Common myeloid progenitor, CD34-positive (primary cell): ENCODE measurements at regions not wholly inside any gene's neighbourhood (a gene's known extent, or its start where the extent isn't known, plus 50 kb on each side); places are given as distances from the start of the nearest gene placed in this dataset.

ENCODE experiments used
- CTCF ChIA-PET: fragments of 350-600 bp; sonication (Branson Sonifier 250); formaldehyde crosslinking; loops from one replicate; lab custom pipeline; 2021; ENCODE audit warnings: antibody characterized with exemption; lab: Charles Lee
- POLR2A ChIA-PET: fragments of 350-600 bp; sonication (Branson Sonifier 250); formaldehyde crosslinking; loops from one replicate; lab custom pipeline; 2021; ENCODE audit warnings: antibody characterized with exemption; lab: Charles Lee
- DNase-seq, 3 donors: peaks; one replicate each; pipeline versions ENCODE4 v3.0.0 to v3.0.0-alpha.2; 2013
- H3K27ac ChIP-seq, 2 experiments: 1 replicate in 1 of 2; 2 replicates in 1 of 2; pipeline ENCODE4 v1.7.0; 2013; ENCODE audit warnings: inconsistent platforms in 2 of 2, low read length in 2 of 2, mild to moderate bottlenecking in 2 of 2, low read depth in 1 of 2, moderate library complexity in 1 of 2; ENCODE audit not compliant: severe bottlenecking in 2 of 2, insufficient read depth in 1 of 2, poor library complexity in 1 of 2
- H3K27me3 ChIP-seq, 5 experiments: replicated peaks in 2 of 5; 1 replicate in 3 of 5; 2 replicates in 2 of 5; pipeline versions ENCODE4 v1.6.1 to v1.7.0; 2013; ENCODE audit warnings: low read length in 4 of 5, mild to moderate bottlenecking in 2 of 5, moderate library complexity in 2 of 5, inconsistent platforms in 1 of 5; ENCODE audit not compliant: insufficient read depth in 5 of 5, control insufficient read depth in 4 of 5
- H3K36me3 ChIP-seq, 4 experiments: 1 replicate in 2 of 4; 2 replicates in 2 of 4; pipeline versions ENCODE4 v1.6.1 to v1.7.0; 2013; ENCODE audit warnings: low read length in 3 of 4, control low read depth in 1 of 4, mild to moderate bottlenecking in 1 of 4; ENCODE audit not compliant: control insufficient read depth in 4 of 4, insufficient read depth in 4 of 4
- H3K4me1 ChIP-seq, 4 experiments: 1 replicate in 3 of 4; 2 replicates in 1 of 4; pipeline versions ENCODE4 v1.6.1 to v1.7.1; 2013; ENCODE audit warnings: low read length in 3 of 4, mild to moderate bottlenecking in 3 of 4, control low read depth in 1 of 4, inconsistent platforms in 1 of 4, moderate library complexity in 1 of 4; ENCODE audit not compliant: control insufficient read depth in 4 of 4, insufficient read depth in 4 of 4; ENCODE audit errors: control extremely low read depth in 1 of 4
- H3K4me3 ChIP-seq, 7 experiments: 1 replicate in 4 of 7; 2 replicates in 3 of 7; pipeline versions ENCODE4 v1.5.1 to v1.7.0; 2013; ENCODE audit warnings: mild to moderate bottlenecking in 7 of 7, low read length in 6 of 7, moderate library complexity in 6 of 7, inconsistent platforms in 2 of 7, low read depth in 2 of 7, control low read depth in 1 of 7; ENCODE audit not compliant: insufficient read depth in 4 of 7, control insufficient read depth in 1 of 7; ENCODE audit errors: extremely low read depth in 1 of 7
- H3K9me3 ChIP-seq, 5 experiments: 1 replicate in 4 of 5; 2 replicates in 1 of 5; pipeline versions ENCODE4 v1.6.1 to v1.7.1; 2013; ENCODE audit warnings: low read length in 4 of 5, mild to moderate bottlenecking in 2 of 5, inconsistent platforms in 1 of 5, low read depth in 1 of 5, moderate library complexity in 1 of 5; ENCODE audit not compliant: control insufficient read depth in 4 of 5, insufficient read depth in 2 of 5; ENCODE audit errors: control extremely low read depth in 1 of 5
- WGBS: methylation state at CpG from one replicate; pipeline ENCODE4 v1.1.5; 2013; ENCODE audit not compliant: insufficient coverage; 5-methylcytosine and 5-hydroxymethylcytosine counted together

DNA sequence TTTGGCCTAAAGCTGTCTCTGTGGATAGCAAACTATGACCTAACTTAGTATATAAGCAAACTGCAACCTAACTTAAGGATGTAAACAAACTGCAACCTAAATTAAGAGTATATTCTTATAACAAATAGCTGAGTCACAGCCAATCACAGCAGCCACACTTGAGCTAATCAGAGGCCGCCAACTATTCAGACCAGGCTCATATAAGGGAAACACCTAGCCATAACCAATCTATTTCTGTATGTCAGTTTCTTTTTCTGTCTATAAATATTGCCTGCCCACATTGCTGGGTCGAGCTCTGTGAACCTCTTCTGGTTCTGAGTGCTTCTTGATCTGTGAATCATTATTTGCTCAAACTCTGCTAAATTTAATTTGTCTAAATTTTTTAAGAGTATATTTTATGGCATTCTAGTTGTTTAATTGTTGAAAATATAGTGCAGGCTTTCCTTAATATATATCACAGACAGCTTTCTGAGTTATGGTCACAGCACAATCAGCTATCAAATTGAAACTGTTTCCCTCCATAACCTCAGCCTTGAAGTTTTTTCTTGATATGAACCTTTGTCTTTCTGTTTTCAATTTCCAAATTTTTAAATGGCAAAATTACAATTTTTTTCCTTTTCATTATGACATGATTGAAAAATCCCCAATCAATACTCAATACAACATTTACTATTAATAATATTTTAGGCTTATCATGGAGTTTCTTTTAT lies 327.1 kb upstream of the NUDT12 start:
- H3K9me3 ChIP-seq, result no peaks in the 10 kb centered on the region
- CTCF ChIA-PET, result interaction anchor here (0.6 to 0.7 kb wide), 2 partner anchors 30 to 1658 kb away, joined by 3 read pairs; no protein-coding TSS in a partner anchor
- DNase-seq, result no peak
- WGBS, result 100% methylated on average over 1 of the region's 2 CpGs
- POLR2A ChIA-PET, result no interaction called here
- peaks cover 0 to 2% (median 0%) of the 10 kb centered on the region in 5 experiments for H3K27me3 ChIP-seq
- H3K27ac ChIP-seq, result no peak overlapping the region
- no peaks in the 10 kb centered on the region for H3K4me1 ChIP-seq
- H3K4me3 ChIP-seq, result no peak overlapping the region
- no peaks in the 10 kb centered on the region for H3K36me3 ChIP-seq

DNA sequence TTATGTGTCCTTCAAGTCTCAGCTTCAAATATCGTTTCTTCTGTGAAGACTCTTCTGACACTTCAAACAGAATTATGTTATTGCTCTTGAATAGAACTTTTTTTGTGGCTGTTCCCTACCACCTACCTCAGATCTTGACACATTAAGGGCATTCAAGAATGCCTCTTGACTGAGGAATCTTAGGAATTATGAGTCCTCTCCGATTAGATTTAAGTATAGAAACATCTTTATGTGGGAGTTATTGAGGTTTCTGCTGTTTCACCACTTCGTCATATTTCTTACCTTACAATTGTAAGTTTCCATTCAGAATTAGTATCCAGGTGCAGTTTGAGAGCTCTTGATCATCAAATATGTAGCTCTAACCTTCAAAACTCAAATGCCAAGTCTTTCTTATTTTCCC lies 324.2 kb upstream of the NUDT12 start:
- H3K9me3 ChIP-seq, result no peaks in the 10 kb centered on the region
- no peaks in the 10 kb centered on the region for H3K36me3 ChIP-seq
- H3K27me3 ChIP-seq, result peaks cover 0 to 2% (median 0%) of the 10 kb centered on the region in 5 experiments
- ChIA-PET POLR2A (no interaction called here), CTCF (no interaction called here)
- H3K4me1 ChIP-seq, result no peaks in the 10 kb centered on the region
- no peak overlapping the region for H3K27ac ChIP-seq
- 100% methylated on average over 1 of the region's 3 CpGs for WGBS
- no peak for DNase-seq
- H3K4me3 ChIP-seq, result no peak overlapping the region

DNA sequence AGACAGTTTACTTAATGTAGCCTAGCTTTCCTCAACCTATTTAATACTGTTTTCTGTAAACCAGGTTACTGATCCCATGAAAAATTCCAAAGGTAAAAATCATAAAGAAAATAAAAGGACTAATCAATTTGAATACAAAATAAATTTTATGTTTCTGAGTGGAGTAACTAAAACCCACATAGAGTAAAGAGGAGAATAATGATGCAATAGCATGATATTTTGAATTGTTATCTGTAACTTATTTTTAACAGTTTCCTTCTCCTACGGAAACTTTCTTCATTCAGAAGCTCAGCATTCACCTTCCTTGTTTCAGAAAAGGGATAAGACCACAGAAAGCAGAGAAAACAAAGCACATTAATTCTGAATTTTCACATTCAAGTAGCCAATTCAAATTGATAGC lies 320.6 kb upstream of the NUDT12 start:
- Histone ChIP-seq H3K4me1 (no peaks in the 10 kb centered on the region), H3K36me3 (no peaks in the 10 kb centered on the region), H3K27me3 (peaks cover 0 to 2% (median 0%) of the 10 kb centered on the region in 5 experiments), H3K9me3 (no peaks in the 10 kb centered on the region), H3K4me3 (no peak overlapping the region), H3K27ac (no peak overlapping the region)
- ChIA-PET POLR2A (interaction anchor here (0.6 kb wide), 1 partner anchor 424 kb away, joined by 3 read pairs; no protein-coding TSS in a partner anchor), CTCF (no interaction called here)
- no peak for DNase-seq
- 80% methylated on average over 1 of the region's 1 CpG for WGBS

DNA sequence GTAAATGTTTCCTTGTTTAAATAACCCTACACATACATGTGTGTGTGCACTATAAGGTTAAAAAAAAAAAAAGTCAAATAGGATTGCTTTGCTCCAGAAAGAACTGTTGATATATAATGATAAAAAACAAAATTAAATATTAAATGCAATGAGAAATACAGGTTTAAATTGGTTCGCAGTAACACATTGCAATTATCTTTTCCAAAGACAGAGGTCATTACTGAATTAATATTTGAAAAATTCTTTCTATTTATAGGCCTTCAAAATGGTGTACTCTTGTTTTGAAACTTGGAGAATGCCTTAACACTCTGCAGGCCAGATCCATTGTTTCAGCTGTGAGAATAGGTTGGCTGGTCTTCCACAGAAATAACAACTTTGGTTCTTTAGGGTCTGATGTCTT lies 319.0 kb upstream of the NUDT12 start:
- POLR2A ChIA-PET, result no interaction called here
- no peaks in the 10 kb centered on the region for H3K4me1 ChIP-seq

DNA sequence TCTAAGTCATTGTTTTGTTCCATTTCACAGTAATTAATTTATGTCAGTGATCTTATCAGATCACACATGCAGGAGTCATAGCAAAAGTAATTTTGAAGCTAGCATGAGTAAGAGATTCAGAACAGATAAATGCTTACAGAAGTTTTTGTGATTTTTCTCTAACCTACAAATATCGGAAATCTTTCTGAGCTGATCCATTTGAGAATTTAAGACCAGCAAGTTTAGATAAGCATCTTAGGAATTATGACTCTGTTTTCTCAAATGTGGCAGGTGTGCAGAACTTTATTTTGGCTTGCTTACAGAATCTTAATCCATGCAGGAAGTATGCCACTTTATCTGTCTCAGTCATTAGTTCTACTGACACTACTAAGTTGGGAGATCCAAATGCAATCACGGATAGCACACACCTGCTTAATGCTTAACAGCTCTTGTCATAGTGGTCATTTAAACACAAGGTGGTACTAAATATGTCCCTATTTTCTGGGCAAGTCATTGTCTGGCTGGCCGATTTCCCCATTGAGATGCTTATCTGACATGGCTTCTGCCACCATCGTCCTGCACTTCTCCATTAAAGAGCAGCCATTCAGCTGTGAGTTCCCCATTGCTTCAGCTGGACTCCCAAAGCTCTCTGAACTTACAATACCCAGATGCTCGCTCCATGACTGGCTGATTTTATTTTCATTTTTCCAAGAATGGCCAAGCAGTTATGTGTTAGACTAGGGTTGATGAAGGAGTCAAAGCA lies 305.4 kb upstream of the NUDT12 start:
- ChIA-PET POLR2A (no interaction called here), CTCF (no interaction called here)
- no peak for DNase-seq
- H3K36me3 ChIP-seq, result no peaks in the 10 kb centered on the region
- H3K27me3 ChIP-seq, result no peaks in the 10 kb centered on the region
- H3K4me1 ChIP-seq, result no peaks in the 10 kb centered on the region
- H3K27ac ChIP-seq, result no peak overlapping the region
- H3K4me3 ChIP-seq, result no peak overlapping the region
- H3K9me3 ChIP-seq, result no peaks in the 10 kb centered on the region
- WGBS, result 62% methylated on average over 5 of the region's 5 CpGs

More for the DNA sequence above, 319.0 kb upstream of the NUDT12 start:
- H3K27me3 ChIP-seq, result peaks cover 0 to 1% (median 0%) of the 10 kb centered on the region in 5 experiments
- no peaks in the 10 kb centered on the region for H3K9me3 ChIP-seq
- CTCF ChIA-PET, result no interaction called here
- H3K36me3 ChIP-seq, result no peaks in the 10 kb centered on the region
- no peak for DNase-seq
- no peak overlapping the region for H3K27ac ChIP-seq
- H3K4me3 ChIP-seq, result no peak overlapping the region
- no CpG with 5 or more reads among the region's 1 CpG for WGBS

DNA sequence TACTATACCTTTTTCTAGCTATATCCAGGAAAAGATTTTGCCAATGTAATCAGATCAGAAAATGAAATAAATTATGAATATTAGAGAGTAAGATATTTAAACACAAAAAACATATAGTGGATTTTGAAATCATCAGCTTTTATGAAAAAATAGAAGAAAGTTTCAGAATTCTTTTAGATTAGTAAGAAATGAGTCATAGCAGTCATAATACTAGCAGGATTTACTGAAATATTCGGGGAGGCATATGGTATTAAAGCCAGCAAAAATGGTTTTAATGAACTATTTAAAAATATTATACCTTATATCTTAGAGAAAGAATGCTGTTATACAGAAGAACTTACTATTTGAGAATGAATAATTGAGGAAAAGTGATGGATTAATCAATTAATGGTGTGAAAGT lies 303.6 kb upstream of the NUDT12 start:
- Histone ChIP-seq H3K4me1 (no peaks in the 10 kb centered on the region), H3K4me3 (no peak overlapping the region), H3K36me3 (no peaks in the 10 kb centered on the region), H3K27me3 (no peaks in the 10 kb centered on the region), H3K27ac (no peak overlapping the region), H3K9me3 (no peaks in the 10 kb centered on the region)
- DNase-seq, result no peak
- ChIA-PET POLR2A (no interaction called here), CTCF (no interaction called here)
- no CpG with 5 or more reads among the region's 1 CpG for WGBS

DNA sequence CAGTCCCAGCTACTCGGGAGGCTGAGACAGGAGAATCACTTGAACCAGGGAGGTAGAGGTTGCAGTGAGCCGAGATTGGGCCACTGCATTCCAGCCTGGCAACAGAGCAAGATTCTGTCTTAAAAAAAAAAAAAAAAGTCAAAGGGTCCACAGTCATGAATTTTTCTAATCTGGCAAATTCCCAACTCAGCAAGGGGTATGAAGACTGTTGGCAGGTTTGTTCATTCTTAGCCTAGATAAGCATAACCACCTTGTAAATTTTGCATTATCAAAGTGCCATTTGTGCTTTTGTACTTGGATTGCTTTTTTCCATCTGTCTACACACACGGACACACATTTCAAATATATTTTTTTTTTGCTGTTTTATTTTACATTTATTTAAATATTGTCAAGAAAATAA lies 299.8 kb upstream of the NUDT12 start:
- H3K36me3 ChIP-seq, result no peaks in the 10 kb centered on the region
- POLR2A ChIA-PET, result no interaction called here
- H3K4me3 ChIP-seq, result no peak overlapping the region
- H3K27me3 ChIP-seq, result no peaks in the 10 kb centered on the region
- no peaks in the 10 kb centered on the region for H3K4me1 ChIP-seq
- no peak for DNase-seq
- H3K9me3 ChIP-seq, result no peaks in the 10 kb centered on the region
- 87% methylated on average over 2 of the region's 3 CpGs for WGBS
- no peak overlapping the region for H3K27ac ChIP-seq
- CTCF ChIA-PET, result no interaction called here
